ENCODE measurements at regions not wholly inside any gene's neighbourhood (a gene's known extent, or its start where the extent isn't known, plus 50 kb on each side); places are given as distances from the start of the nearest gene placed in this dataset.

- TF ChIP-seq CTCF (IDR thresholded peaks at IDR 0.05; ENCODE audit: low read depth, low read length): no peak
Observed at GRCh38 chr11:123357990-123358827, 71.9 kb upstream of the GRAMD1B start.

GRCh38 chr11:123357353-123357989 is 72.6 kb upstream of the GRAMD1B start:
- no peak for TF ChIP-seq CTCF (IDR thresholded peaks at IDR 0.05; ENCODE audit: low read depth, low read length)
- H3K4me3 ChIP-seq (ENCODE audit: low read depth, low read length): no peak overlapping the region

More at GRCh38 chr11:123357990-123358827, 71.9 kb upstream of the GRAMD1B start:
- H3K4me3 ChIP-seq (ENCODE audit: low read depth, low read length): peak overlapping the region; percentile 10; the same call in 1 of the 2 replicates

GRCh38 chr11:123356539-123356938 is 73.5 kb upstream of the GRAMD1B start:
- TF ChIP-seq CTCF (IDR thresholded peaks at IDR 0.05; ENCODE audit: low read depth, low read length): no peak
- H3K4me3 ChIP-seq (ENCODE audit: low read depth, low read length): no peak overlapping the region

- H3K4me3 ChIP-seq (ENCODE audit: low read depth, low read length): no peak overlapping the region
- TF ChIP-seq CTCF (IDR thresholded peaks at IDR 0.05; ENCODE audit: low read depth, low read length): no peak
Observed at GRCh38 chr11:123354371-123354975, 75.6 kb upstream of the GRAMD1B start.

- no peak overlapping the region for H3K4me3 ChIP-seq (ENCODE audit: low read depth, low read length)
- no peak for TF ChIP-seq CTCF (IDR thresholded peaks at IDR 0.05; ENCODE audit: low read depth, low read length)
Observed at GRCh38 chr11:123351375-123351774, 78.7 kb upstream of the GRAMD1B start.

- TF ChIP-seq CTCF (IDR thresholded peaks at IDR 0.05; ENCODE audit: low read depth, low read length): no peak
- no peak overlapping the region for H3K4me3 ChIP-seq (ENCODE audit: low read depth, low read length)
Observed at GRCh38 chr11:123349382-123349781, 80.7 kb upstream of the GRAMD1B start.
